CD4-positive, alpha-beta T cell treated with Interleukin-21 for 1 hour (primary cell): ENCODE measurements at regions not wholly inside any gene's neighbourhood (a gene's known extent, or its start where the extent isn't known, plus 50 kb on each side); places are given as distances from the start of the nearest gene placed in this dataset.

ENCODE experiments used
- DNase-seq: peaks from one replicate; pipeline ENCODE4 v3.0.0-alpha.2; 2020

- no peak for DNase-seq
These were observed 522.4 kb downstream of the GATA3 start for GRCh38 chr10:8576911-8577310.

GRCh38 chr10:8577686-8578085 is 523.2 kb downstream of the GATA3 start:
- DNase-seq = no peak

DNA sequence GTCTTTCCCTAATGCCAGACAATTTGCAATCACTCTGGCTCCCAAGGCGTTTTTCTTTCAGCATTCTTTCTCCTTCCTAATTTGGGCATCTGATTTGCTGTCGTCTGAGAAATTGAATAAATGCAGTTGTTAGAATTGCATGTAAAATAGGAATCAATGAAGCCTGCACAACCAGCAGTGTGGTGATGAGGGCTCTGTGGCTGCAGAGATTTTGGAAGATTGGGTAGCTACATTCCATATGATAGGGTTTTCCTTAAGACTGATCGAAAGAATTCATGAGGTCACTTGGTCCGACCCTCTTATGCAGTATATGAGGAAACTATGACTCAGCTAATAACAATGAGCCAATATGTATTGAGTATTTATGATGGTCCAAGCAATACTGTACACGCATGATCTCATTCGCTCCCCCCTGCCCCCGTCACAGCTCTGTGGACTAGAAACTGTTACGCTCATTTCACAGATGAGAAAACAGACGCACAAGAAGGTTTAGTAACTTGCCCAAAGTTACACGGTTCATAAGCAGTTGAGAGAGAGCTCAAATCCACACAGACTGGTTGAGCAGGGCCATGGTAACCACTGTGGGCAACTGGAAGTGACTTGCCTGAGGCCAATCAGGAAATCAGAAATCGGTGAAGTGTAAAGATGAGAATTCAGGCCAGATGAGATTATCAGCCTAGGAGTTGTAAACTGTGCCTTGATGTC is 527.2 kb downstream of the GATA3 start:
- DNase-seq = no peak

GRCh38 chr10:8583096-8583495 is 528.6 kb downstream of the GATA3 start:
- DNase-seq = no peak

- no peak for DNase-seq
These were observed 530.2 kb downstream of the GATA3 start for GRCh38 chr10:8584666-8585065.

- DNase-seq = no peak
These were observed 532.0 kb downstream of the GATA3 start for GRCh38 chr10:8586504-8586903.

GRCh38 chr10:8588135-8588534 is 533.6 kb downstream of the GATA3 start:
- DNase-seq = no peak

- no peak for DNase-seq
These were observed 536.0 kb downstream of the GATA3 start for GRCh38 chr10:8590518-8590917.

- no peak for DNase-seq
These were observed 537.2 kb downstream of the GATA3 start for GRCh38 chr10:8591640-8592039.

GRCh38 chr10:8594176-8594575 is 539.7 kb downstream of the GATA3 start:
- DNase-seq = no peak

GRCh38 chr10:8594711-8595110 is 540.2 kb downstream of the GATA3 start:
- DNase-seq = no peak

DNA sequence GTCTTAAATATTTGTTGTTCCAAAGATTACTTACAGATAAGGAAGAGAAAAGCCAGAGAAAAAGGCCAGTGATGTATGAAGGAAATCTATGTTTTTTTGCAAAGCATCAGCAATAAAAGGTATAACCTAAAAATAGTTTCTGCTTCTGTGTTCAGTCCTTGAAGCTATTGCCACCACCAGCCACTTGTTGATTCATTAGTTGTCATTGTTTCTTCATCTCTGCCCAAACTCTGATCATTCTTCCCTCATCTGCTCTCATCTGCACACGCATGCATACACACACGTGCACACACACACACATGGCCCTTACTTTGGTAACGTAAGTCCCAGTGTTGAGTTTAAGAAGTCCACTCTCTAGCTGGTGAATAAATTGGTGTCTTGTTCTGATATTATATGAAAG is 540.7 kb downstream of the GATA3 start:
- no peak for DNase-seq

DNA sequence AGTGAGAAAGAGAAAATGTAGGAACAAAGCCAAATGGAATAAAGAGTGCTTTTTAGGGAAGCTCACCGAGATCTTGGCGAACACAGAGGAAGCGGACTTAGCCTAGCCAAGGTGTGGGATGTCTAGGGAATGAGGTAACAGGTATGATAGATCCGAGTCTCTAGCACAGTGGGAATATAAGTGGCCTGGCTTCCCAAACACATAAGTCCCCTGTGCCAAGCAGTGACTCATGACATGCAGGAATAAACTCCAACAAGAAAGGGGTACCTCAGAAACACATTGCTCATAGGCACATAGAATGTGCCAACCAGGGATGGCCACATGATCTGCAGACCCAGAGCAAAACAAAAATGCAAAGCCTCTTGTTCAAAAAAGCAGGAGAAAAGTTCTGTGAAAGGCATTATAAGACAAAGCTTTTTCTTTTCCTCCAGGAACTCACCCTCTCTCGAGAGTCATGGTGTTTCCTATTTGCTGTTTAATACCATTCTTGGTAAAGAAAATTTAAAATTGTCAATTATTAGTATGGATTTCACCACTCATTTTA is 542.5 kb downstream of the GATA3 start:
- DNase-seq = no peak

GRCh38 chr10:8600192-8600591 is 545.7 kb downstream of the GATA3 start:
- DNase-seq = no peak

GRCh38 chr10:8602821-8603220 is 548.3 kb downstream of the GATA3 start:
- DNase-seq = no peak

DNA sequence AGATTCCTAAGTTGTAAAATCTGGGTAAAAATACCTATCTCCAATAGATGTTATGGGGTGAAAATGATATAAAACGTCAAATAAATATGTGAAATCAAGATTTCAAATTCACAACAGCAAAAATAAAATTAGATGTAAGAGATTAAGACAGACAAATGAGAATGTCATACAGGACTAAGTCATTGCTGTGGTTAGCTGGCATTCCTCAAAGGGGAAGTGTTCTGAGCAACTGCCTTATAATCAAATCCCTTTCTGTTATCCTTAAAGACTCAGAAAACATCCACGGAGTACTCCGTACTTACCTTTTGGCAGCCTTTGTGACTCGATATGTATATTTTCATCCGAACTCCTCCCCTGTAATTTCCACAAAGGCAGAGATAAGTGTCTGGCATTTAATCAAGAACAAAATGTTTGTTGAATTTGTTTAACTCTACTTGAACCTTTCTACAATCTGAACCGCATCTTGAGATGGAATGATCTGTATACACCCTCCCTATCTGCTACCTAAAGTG is 559.6 kb downstream of the GATA3 start:
- no peak for DNase-seq

DNA sequence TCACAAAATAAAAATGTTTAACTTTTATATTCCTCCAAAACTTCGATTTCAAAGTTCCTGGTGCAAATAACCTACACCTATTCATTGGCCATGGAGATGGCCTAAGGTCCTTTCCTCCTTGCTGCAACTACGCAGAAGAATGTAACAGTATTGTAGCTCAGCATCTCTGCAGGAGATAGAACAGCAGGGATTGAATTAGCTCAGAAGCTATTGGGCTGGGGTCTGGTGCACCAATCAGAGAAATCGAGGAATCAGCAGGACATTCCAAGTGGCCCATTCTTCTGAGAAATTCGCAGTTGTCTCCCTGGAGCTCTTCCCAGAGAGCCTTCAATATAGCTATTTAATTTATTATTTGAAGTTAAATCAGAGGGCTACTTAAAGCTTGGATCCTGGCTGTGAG is 560.6 kb downstream of the GATA3 start:
- no peak for DNase-seq

DNA sequence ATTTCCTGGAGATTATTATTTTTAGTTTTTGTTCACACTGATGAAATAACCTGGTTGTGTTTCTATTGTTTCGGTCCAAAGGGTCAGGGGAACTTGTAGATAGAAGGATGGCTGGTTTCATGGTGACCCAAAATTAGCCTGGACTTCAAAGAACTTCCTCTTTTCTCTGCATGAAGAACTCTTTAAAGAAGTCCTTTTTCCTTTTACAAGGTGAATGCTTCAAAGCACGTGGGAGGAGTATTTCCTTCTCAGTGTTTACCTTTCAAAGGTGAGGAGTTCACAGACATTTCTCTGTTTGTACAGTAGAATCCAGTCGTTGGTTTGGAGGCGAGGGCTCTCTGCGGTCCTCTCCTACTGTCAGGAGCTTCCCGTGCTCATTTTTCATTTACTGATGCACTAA is 561.7 kb downstream of the GATA3 start:
- DNase-seq = no peak

GRCh38 chr10:8617792-8618191 is 563.3 kb downstream of the GATA3 start:
- DNase-seq = no peak

DNA sequence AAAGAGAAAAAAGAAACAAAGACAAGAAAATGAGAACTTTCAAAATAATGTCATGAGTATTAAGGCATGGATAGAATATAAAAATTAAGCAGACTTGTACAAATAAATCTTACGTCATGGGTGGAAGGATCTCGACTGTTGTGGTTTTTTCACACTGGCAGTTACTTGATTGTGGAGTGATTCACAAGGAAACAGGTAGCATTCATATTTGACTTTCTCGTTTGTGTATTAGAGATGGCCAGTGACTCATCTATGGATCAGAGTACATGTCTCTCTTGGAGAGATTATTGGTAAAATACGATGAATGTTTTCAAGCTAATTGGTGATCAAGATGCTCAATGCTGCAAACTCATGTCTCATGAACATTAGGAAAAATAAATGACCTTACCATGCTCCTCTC is 564.3 kb downstream of the GATA3 start:
- no peak for DNase-seq

DNA sequence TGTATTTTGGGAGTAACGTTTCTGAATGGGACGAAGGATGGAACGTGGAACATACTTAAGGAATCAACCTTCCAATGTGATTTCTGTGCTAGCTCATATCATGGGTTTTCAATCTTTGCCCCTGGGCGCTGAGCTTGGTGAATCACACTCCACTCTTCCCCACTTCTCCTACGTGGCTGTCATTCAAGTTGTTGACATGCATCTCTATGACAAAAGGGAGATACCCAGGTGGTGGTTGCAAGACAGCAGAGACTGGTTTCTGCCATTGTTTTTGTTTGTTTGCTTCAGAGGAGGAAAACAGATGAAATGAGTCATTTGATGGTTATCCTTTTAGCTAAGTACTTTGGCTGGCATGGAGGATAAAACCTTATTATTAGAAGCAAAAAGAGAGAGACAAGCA is 573.9 kb downstream of the GATA3 start:
- DNase-seq = no peak

DNA sequence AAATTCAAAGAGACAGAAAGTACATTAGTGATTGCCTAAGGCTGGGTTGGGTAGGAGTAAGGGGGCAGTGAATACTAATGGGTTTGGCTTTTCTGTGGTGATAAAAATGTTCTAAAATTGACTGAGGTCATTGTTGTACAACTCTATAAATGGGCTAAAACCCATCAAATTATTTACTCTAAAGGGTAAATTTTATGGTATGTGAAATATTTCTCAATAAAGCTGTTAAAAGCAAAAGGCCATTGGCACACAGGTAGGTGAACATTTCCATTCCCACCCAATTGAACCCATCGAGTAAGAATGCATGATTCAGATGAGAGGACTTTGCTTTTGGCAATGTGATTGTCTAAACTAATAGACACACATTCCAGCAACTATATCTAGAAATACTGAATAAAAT is 579.4 kb downstream of the GATA3 start:
- no peak for DNase-seq

GRCh38 chr10:8636371-8636770 is 581.9 kb downstream of the GATA3 start:
- no peak for DNase-seq

- DNase-seq = no peak
These were observed 583.2 kb downstream of the GATA3 start for GRCh38 chr10:8637640-8638039.

DNA sequence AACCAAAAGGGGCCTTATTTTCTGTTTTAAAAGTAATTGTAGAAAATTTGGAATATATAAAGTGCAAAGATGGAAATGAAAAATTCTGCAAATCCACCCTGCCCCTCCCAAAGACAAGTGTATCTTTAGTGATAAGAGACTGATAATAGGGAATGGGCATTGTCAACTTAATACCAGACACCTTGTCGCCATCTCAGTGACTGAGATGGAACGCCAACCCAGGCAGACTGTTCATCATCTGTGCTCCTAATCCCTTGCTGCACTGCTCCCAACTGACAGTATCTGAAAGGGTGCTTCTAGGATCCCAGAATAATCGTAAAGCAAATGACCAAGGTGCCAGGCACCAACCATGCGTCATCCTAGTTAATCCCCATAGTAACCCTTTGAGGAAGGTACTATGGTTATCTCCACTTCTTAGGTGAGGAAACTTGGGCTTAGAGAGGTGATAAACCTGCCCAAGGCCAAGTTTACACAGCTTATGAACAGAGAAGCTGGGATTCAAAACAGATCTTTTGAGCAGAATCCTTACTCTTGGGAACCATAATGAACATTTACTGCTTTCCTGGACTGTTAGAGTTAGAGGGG is 583.7 kb downstream of the GATA3 start:
- DNase-seq = no peak
